GM10248 (cell line): ENCODE measurements at regions not wholly inside any gene's neighbourhood (a gene's known extent, or its start where the extent isn't known, plus 50 kb on each side); places are given as distances from the start of the nearest gene placed in this dataset.
A peak's percentile ranks its signal among the peaks of the same experiment; 100 is the strongest.

Source experiments
- CTCF ChIA-PET: fragments of 300-600 bp; sonication (Branson Sonifier 250); formaldehyde crosslinking; extraction: SDS; loops from one replicate; lab custom pipeline; 2021; ENCODE audit warnings: antibody characterized with exemption; lab: Yijun Ruan, JAX
- POLR2A ChIA-PET: fragments of 350-650 bp; sonication (Branson Sonifier 250); formaldehyde crosslinking; extraction: SDS; loops from one replicate; lab custom pipeline; 2020; ENCODE audit warnings: antibody characterized with exemption; lab: Yijun Ruan, JAX
- DNase-seq: peaks from one replicate; pipeline ENCODE4 v3.0.0; 2012; ENCODE audit errors: extremely low spot score
- TF ChIP-seq, protein P1 (sequence below): IDR thresholded peaks from 2 replicates; pipeline ENCODE4 v1.5.1; 2012; ENCODE audit warnings: mild to moderate bottlenecking, low read depth; ENCODE audit errors: extremely low read depth, missing control alignments, control extremely low read depth

DNA sequence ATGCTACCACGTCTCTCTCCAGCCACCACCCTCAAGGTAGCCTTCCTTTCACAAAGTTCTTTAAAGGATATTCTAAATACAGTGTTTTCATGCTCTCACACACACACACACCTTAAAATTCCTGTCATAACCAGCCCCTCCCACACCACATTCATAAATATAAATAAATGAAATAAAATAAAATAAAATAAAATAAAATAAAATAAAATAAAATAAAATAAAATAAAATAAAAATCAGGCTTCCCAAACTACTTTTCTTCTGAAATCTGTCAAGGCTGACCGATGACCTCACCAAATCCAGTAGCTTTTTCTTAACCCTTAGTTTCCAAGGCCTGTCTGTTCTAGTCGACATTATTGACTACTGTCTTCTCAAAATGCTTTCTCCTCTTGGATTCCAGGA, 378.4 kb downstream of the SEC23A start:
- TF ChIP-seq, protein P1, sequence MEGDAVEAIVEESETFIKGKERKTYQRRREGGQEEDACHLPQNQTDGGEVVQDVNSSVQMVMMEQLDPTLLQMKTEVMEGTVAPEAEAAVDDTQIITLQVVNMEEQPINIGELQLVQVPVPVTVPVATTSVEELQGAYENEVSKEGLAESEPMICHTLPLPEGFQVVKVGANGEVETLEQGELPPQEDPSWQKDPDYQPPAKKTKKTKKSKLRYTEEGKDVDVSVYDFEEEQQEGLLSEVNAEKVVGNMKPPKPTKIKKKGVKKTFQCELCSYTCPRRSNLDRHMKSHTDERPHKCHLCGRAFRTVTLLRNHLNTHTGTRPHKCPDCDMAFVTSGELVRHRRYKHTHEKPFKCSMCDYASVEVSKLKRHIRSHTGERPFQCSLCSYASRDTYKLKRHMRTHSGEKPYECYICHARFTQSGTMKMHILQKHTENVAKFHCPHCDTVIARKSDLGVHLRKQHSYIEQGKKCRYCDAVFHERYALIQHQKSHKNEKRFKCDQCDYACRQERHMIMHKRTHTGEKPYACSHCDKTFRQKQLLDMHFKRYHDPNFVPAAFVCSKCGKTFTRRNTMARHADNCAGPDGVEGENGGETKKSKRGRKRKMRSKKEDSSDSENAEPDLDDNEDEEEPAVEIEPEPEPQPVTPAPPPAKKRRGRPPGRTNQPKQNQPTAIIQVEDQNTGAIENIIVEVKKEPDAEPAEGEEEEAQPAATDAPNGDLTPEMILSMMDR, result no peak
- POLR2A ChIA-PET, result no interaction called here
- CTCF ChIA-PET, result interaction anchor here (1.5 to 4.8 kb wide), 3 partner anchors 12 to 290 kb away, joined by 3 to 68 read pairs (median 34); no protein-coding TSS in a partner anchor
- DNase-seq, result no peak

DNA sequence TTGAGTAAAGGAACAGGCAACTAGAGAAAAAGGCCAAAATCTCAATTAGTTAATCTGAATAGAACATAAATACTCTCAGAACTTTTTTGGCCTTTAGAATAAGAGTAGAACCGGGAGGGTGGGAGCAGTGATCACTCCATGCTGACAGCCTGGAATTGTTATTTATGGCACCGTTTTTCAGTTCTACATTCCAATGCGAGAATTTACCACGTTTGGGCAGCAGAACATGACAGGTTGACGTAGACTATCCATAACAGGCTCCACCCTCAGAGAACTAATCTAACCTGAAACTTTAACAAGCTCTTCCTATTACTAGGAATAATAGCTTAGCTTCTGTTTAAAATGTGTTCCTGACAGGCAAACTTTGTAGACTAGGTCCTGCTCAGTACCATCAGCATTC, 379.1 kb downstream of the SEC23A start:
- DNase-seq, result no peak
- TF ChIP-seq, protein P1, result no peak
- ChIA-PET POLR2A (no interaction called here), CTCF (interaction anchor here (1.5 to 4.8 kb wide), 3 partner anchors 11 to 291 kb away, joined by 3 to 68 read pairs (median 34); no protein-coding TSS in a partner anchor)

DNA sequence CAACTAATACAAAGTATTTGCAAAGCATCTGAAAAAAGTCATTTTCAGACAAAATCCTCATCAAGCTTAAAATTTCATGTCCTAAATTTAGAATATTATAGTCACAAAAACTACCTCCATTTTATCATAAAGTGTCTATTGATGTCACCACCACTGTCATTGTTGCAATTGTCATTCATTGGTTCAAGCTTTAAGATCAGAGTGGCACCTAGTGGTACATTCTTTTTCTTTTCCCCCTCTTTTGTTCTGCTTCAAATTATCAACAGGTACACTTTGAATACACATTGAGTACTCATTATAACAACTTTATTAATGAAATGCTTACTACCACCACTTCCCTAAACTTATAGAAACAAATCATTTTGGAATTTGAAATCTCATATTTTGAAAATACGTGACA, 379.8 kb downstream of the SEC23A start:
- ChIA-PET CTCF (interaction anchor here (1.2 to 4.8 kb wide), 4 partner anchors 10 to 291 kb away, joined by 3 to 68 read pairs (median 18); no protein-coding TSS in a partner anchor), POLR2A (no interaction called here)
- DNase-seq, result no peak
- TF ChIP-seq, protein P1, result no peak

DNA sequence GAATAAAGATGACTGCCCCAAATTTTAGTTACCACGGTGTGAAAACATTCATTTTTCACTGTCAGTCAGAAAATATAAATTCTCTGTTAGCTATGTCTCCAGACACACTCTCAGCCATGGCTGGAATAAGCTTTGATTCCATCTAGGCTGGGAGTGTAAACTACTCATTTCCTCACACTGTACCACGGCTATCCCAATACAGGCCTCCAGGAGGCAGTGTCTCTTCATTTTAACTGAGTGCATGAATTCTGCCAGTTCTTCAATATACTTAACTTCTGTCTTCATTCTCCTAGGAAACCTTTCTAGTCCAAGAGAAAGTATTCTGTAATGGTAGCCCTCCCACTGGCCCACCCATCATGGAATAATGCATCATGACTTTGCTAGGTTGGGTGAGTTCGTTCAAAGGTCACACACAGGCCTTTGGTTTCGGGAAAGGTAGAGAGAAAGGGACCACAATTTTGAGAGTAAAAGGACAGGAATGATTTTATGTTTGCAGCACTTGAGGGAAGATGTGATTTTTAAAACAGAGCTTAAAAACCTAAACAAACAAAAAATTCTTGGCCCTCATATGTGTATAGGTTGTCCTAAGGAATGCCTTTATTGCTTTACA, 381.1 kb downstream of the SEC23A start:
- peak; percentile 38 for DNase-seq
- CTCF ChIA-PET, result interaction anchor here (0.6 to 4.8 kb wide), 15 partner anchors 8 to 654 kb away, joined by 3 to 68 read pairs (median 3); no protein-coding TSS in a partner anchor
- TF ChIP-seq, protein P1, result peak; percentile 73
- POLR2A ChIA-PET, result no interaction called here

GRCh38 chr14:38718519-38718918, 384.5 kb downstream of the SEC23A start:
- no peak for DNase-seq
- ChIA-PET POLR2A (no interaction called here), CTCF (interaction anchor here (1.3 kb wide), 1 partner anchor 297 kb away, joined by 4 read pairs; no protein-coding TSS in a partner anchor)
- TF ChIP-seq, protein P1, result no peak

- TF ChIP-seq, protein P1, result no peak
- no peak for DNase-seq
- CTCF ChIA-PET, result no interaction called here
- POLR2A ChIA-PET, result no interaction called here
Measured at GRCh38 chr14:38716926-38717325, 386.1 kb downstream of the SEC23A start.
